Ovary (tissue), 7 donors: ENCODE measurements at regions not wholly inside any gene's neighbourhood (a gene's known extent, or its start where the extent isn't known, plus 50 kb on each side); places are given as distances from the start of the nearest gene placed in this dataset.

Source experiments
- DNase-seq, 5 donors: peaks; one replicate each; pipeline ENCODE4 v3.0.0-alpha.2; 2019 to 2020
- H3K27ac ChIP-seq, 2 donors: fragments of 200-600 bp; one replicate each; pipeline versions ENCODE4 v1.5.1 to v1.8.0; 2019 to 2022
- H3K27me3 ChIP-seq: fragments of 200-600 bp; one replicate; pipeline ENCODE4 v1.8.0; 2022
- H3K36me3 ChIP-seq: fragments of 200-600 bp; sonication (generic); one replicate; pipeline ENCODE4 v1.5.1; 2019
- H3K4me1 ChIP-seq: one replicate; pipeline ENCODE4 v1.8.1; 2013; ENCODE audit warnings: mild to moderate bottlenecking, moderate library complexity; ENCODE audit not compliant: insufficient read depth
- H3K4me3 ChIP-seq: fragments of 200-600 bp; sonication (generic); one replicate; pipeline ENCODE4 v1.5.1; 2017
- H3K9me3 ChIP-seq, 2 donors: fragments of 200-600 bp in 1 of 2; sonication (generic) in 1 of 2; one replicate each; pipeline versions ENCODE4 v1.5.1 to v1.8.1; 2013 to 2019; ENCODE audit warnings: mild to moderate bottlenecking in 1 of 2, moderate library complexity in 1 of 2
- CTCF ChIP-seq, 3 donors: fragments of 450-650 bp in 2 of 3; fragments of 200-600 bp in 1 of 3; IDR thresholded peaks; one replicate each; pipeline versions ENCODE4 v1.5.1 to v1.8.0; 2016 to 2022; ENCODE audit warnings: antibody characterized with exemption in 3 of 3, mild to moderate bottlenecking in 1 of 3
- EP300 ChIP-seq: sonication (generic); formaldehyde crosslinking; IDR thresholded peaks from one replicate; pipeline ENCODE4 v1.6.1; 2017; ENCODE audit warnings: antibody characterized with exemption
- POLR2A ChIP-seq: fragments of 450-650 bp; IDR thresholded peaks from one replicate; pipeline ENCODE4 v1.6.1; 2017; ENCODE audit warnings: antibody characterized with exemption, mild to moderate bottlenecking, moderate library complexity
- WGBS, 3 donors: extraction: QIAGEN DNeasy Blood & Tissue Kit in 1 of 3; methylation state at CpG; one replicate each; pipeline versions ENCODE4 v1.1.5 to v1.1.7; 2013 to 2017; 5-methylcytosine and 5-hydroxymethylcytosine counted together
- intact Hi-C, 4 donors: fragments of 100-400 bp; cut with DNase I; formaldehyde crosslinking; loops; one replicate each; pipeline versions ENCODE4 v1.11.0 to v1.15.1; 2022 to 2023
- donor health status: DM: no; HTN: no; CAD: no; lungs with moderate emphysema.
- donor health status: DM: no; HTN: no; CAD: no.
- donor health status: Bipolar disorder and iron deficiency.
- donor health status: DM: no; HTN: no; CAD: no.
- donor health status: DM: yes; HTN: yes; CAD: no.

DNA sequence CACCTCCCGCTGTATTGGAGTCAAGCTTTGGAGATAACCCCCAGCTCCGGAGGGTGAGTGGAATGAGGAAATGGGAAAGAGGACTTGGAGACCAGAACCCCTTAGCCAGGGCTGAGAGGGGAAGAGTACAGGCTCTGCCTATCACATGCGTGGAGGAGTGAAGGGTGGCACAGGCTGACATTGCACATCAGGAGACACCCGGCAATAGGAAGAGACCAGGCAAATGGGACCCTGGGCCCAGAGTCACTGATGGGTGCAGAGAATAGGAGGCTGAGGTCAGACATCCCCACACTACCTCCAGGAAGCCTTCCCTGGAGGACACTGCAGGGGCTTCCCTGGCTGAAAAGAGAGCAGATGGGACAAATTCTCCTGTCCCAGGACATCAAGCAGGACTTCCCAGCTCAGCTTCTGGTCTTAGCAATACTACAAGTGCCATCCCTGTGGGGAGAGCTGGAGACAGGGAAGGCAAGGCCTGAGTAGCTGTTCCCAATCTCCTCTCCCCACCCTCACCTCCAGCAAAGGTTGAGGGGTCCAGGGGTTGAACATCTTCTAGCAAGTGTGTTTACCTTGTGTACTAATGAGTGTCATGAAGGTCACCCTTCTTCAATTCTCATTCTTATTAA lies 160.7 kb downstream of the BUD13 start:
- Histone ChIP-seq H3K4me1 (no peaks in the 10 kb centered on the region), H3K9me3 (no peaks in the 10 kb centered on the region), H3K27me3 (no peaks in the 10 kb centered on the region), H3K36me3 (no peaks in the 10 kb centered on the region), H3K4me3 (no peak overlapping the region), H3K27ac (no peak overlapping the region)
- no peak for DNase-seq
- TF ChIP-seq EP300 (no peak), CTCF (IDR thresholded peaks at IDR 0.05) (no peak), POLR2A (no peak)
- 57 to 63% (median 60%) methylated on average over 4 of the region's 4 CpGs for WGBS, 3 donors
- intact Hi-C loops: no loop called here

GRCh38 chr11:116610190-116610589 lies 162.6 kb downstream of the BUD13 start:
- intact Hi-C loops: no loop called here
- no peaks in the 10 kb centered on the region for H3K4me1 ChIP-seq
- H3K9me3 ChIP-seq: no peaks in the 10 kb centered on the region
- H3K27ac ChIP-seq: no peak overlapping the region
- no peaks in the 10 kb centered on the region for H3K27me3 ChIP-seq
- WGBS, 3 donors: 63 to 72% (median 64%) methylated on average over 7 of the region's 7 CpGs
- TF ChIP-seq EP300 (no peak), CTCF (IDR thresholded peaks at IDR 0.05) (no peak), POLR2A (no peak)
- no peak for DNase-seq
- no peak overlapping the region for H3K4me3 ChIP-seq
- H3K36me3 ChIP-seq: no peaks in the 10 kb centered on the region

GRCh38 chr11:116607027-116607426 lies 165.8 kb downstream of the BUD13 start:
- TF ChIP-seq EP300 (no peak), POLR2A (no peak), CTCF (IDR thresholded peaks at IDR 0.05) (no peak)
- Histone ChIP-seq H3K27me3 (no peaks in the 10 kb centered on the region), H3K36me3 (no peaks in the 10 kb centered on the region)

GRCh38 chr11:116605543-116606459 lies 167.0 kb downstream of the BUD13 start:
- Histone ChIP-seq H3K27me3 (no peaks in the 10 kb centered on the region), H3K9me3 (no peaks in the 10 kb centered on the region), H3K27ac (no peak overlapping the region), H3K36me3 (no peaks in the 10 kb centered on the region), H3K4me1 (peaks cover 4% of the 10 kb centered on the region), H3K4me3 (no peak overlapping the region)
- no peak for TF ChIP-seq EP300
- no peak for TF ChIP-seq CTCF (IDR thresholded peaks at IDR 0.05)
- TF ChIP-seq POLR2A: no peak
- intact Hi-C loops: no loop called here
- WGBS, 3 donors: 33 to 41% (median 36%) methylated on average over 6 of the region's 6 CpGs
- DNase-seq: no peak

More at GRCh38 chr11:116607027-116607426, 165.8 kb downstream of the BUD13 start:
- intact Hi-C loops: no loop called here
- no peak overlapping the region for H3K27ac ChIP-seq
- H3K4me3 ChIP-seq: no peak overlapping the region
- no peak for DNase-seq
- H3K9me3 ChIP-seq: no peaks in the 10 kb centered on the region
- peaks cover 4% of the 10 kb centered on the region for H3K4me1 ChIP-seq
